Naive thymus-derived CD4-positive, alpha-beta T cell (primary cell): ENCODE measurements at regions not wholly inside any gene's neighbourhood (a gene's known extent, or its start where the extent isn't known, plus 50 kb on each side); places are given as distances from the start of the nearest gene placed in this dataset.

Experiments
- ATAC-seq: fragments of 150-1000 bp; cut with Tn5 transposase; 2 replicates; pipeline ENCODE4 v1.10.0; 2021; ENCODE audit warnings: mild to moderate bottlenecking, moderate library complexity
- CTCF ChIA-PET: fragments of 350-600 bp; sonication (Branson Sonifier 250); formaldehyde crosslinking; loops from one replicate; lab custom pipeline; 2021; ENCODE audit warnings: antibody characterized with exemption; lab: Charles Lee
- POLR2A ChIA-PET: fragments of 350-600 bp; sonication (Branson Sonifier 250); formaldehyde crosslinking; loops from one replicate; lab custom pipeline; 2021; ENCODE audit warnings: antibody characterized with exemption, inconsistent platforms; lab: Charles Lee
- DNase-seq, 9 donors: peaks; one replicate each; pipeline versions ENCODE4 v3.0.0 to v3.0.0-alpha.2; 2020 to 2022; ENCODE audit warnings: mixed read lengths in 1 of 9
- H3K27ac ChIP-seq: one replicate; pipeline ENCODE4 v1.7.0; 2013; ENCODE audit warnings: mild to moderate bottlenecking, low read depth, low read length, moderate library complexity
- H3K27me3 ChIP-seq, 2 donors: one replicate each; pipeline ENCODE4 v1.7.0; 2013; ENCODE audit warnings: low read length in 2 of 2, mild to moderate bottlenecking in 2 of 2, moderate library complexity in 2 of 2; ENCODE audit not compliant: control insufficient read depth in 2 of 2, insufficient read depth in 2 of 2
- H3K36me3 ChIP-seq, 3 experiments: 1 replicate in 2 of 3; 2 replicates in 1 of 3; pipeline ENCODE4 v1.7.0; 2013; ENCODE audit warnings: low read length in 3 of 3, mild to moderate bottlenecking in 3 of 3, moderate library complexity in 1 of 3; ENCODE audit not compliant: insufficient read depth in 3 of 3, control insufficient read depth in 2 of 3
- H3K4me1 ChIP-seq, 2 donors: one replicate each; pipeline ENCODE4 v1.7.0; 2013; ENCODE audit warnings: low read length in 2 of 2, mild to moderate bottlenecking in 2 of 2, moderate library complexity in 1 of 2; ENCODE audit not compliant: control insufficient read depth in 2 of 2, insufficient read depth in 2 of 2
- H3K4me3 ChIP-seq: 2 replicates; pipeline ENCODE4 v1.7.0; 2013; ENCODE audit warnings: mild to moderate bottlenecking, low read length
- H3K9me3 ChIP-seq, 3 experiments: 1 replicate in 2 of 3; 2 replicates in 1 of 3; pipeline ENCODE4 v1.7.0; 2013; ENCODE audit warnings: low read length in 3 of 3; ENCODE audit not compliant: control insufficient read depth in 2 of 3
- H3K27ac Mint-ChIP-seq, 9 donors: one replicate each; pipeline ENCODE4 v1.8.0; 2020 to 2022; ENCODE audit warnings: mixed read lengths in 9 of 9, mild to moderate bottlenecking in 8 of 9, moderate library complexity in 5 of 9, inconsistent platforms in 2 of 9
- H3K27me3 Mint-ChIP-seq, 5 donors: one replicate each; pipeline ENCODE4 v1.8.0; 2021 to 2022; ENCODE audit warnings: mixed read lengths in 5 of 5, mild to moderate bottlenecking in 1 of 5
- H3K36me3 Mint-ChIP-seq, 5 donors: one replicate each; pipeline ENCODE4 v1.8.0; 2020 to 2022; ENCODE audit warnings: mixed read lengths in 5 of 5, mild to moderate bottlenecking in 3 of 5, inconsistent platforms in 1 of 5
- H3K4me1 Mint-ChIP-seq, 7 donors: one replicate each; pipeline ENCODE4 v1.8.0; 2020 to 2022; ENCODE audit warnings: mixed read lengths in 7 of 7, mild to moderate bottlenecking in 3 of 7, inconsistent platforms in 1 of 7
- H3K4me3 Mint-ChIP-seq, 10 donors: one replicate each; pipeline ENCODE4 v1.8.0; 2020 to 2022; ENCODE audit warnings: mild to moderate bottlenecking in 10 of 10, mixed read lengths in 10 of 10, moderate library complexity in 6 of 10, inconsistent platforms in 2 of 10
- H3K9me3 Mint-ChIP-seq, 11 donors: one replicate each; pipeline ENCODE4 v1.8.0; 2020 to 2022; ENCODE audit warnings: mixed read lengths in 11 of 11, mild to moderate bottlenecking in 4 of 11, inconsistent platforms in 1 of 11, moderate library complexity in 1 of 11
- intact Hi-C, 2 donors: fragments of 100-400 bp; cut with micrococcal nuclease; formaldehyde crosslinking; loops; one replicate each; pipeline ENCODE4 v1.15.1; 2023

GRCh38 chr6:23964865-23965264 lies 161.2 kb upstream of the NRSN1 start:
- POLR2A ChIA-PET, result no interaction called here
- no peak overlapping the region for H3K4me3 ChIP-seq
- no peaks in the 10 kb centered on the region for H3K4me1 ChIP-seq
- CTCF ChIA-PET, result no interaction called here
- H3K4me3 Mint-ChIP-seq, result no peak overlapping the region
- no peak for ATAC-seq
- no peaks in the 10 kb centered on the region for H3K9me3 ChIP-seq
- H3K9me3 Mint-ChIP-seq, result peaks cover 0 to 9% (median 2%) of the 10 kb centered on the region in 11 donors
- H3K27me3 Mint-ChIP-seq, result peaks cover 0 to 15% (median 1%) of the 10 kb centered on the region in 5 donors
- H3K36me3 ChIP-seq, result no peaks in the 10 kb centered on the region
- intact Hi-C loops, result no loop called here
- H3K27ac Mint-ChIP-seq, result no peak overlapping the region
- no peaks in the 10 kb centered on the region for H3K27me3 ChIP-seq
- H3K4me1 Mint-ChIP-seq, result no peaks in the 10 kb centered on the region
- H3K27ac ChIP-seq, result no peak overlapping the region
- no peaks in the 10 kb centered on the region for H3K36me3 Mint-ChIP-seq
- no peak for DNase-seq

- H3K9me3 Mint-ChIP-seq, result peaks cover 0 to 11% (median 2%) of the 10 kb centered on the region in 11 donors
- DNase-seq (no peak), ATAC-seq (no peak)
- intact Hi-C loops, result no loop called here
- H3K36me3 Mint-ChIP-seq, result no peaks in the 10 kb centered on the region
- H3K27me3 ChIP-seq, result no peaks in the 10 kb centered on the region
- POLR2A ChIA-PET, result no interaction called here
- peaks cover 0 to 15% (median 3%) of the 10 kb centered on the region in 5 donors for H3K27me3 Mint-ChIP-seq
- CTCF ChIA-PET, result no interaction called here
- no peaks in the 10 kb centered on the region for H3K4me1 ChIP-seq
- no peak overlapping the region for H3K4me3 ChIP-seq
- no peak overlapping the region for H3K27ac ChIP-seq
- H3K36me3 ChIP-seq, result no peaks in the 10 kb centered on the region
- no peak overlapping the region for H3K4me3 Mint-ChIP-seq
- no peaks in the 10 kb centered on the region for H3K9me3 ChIP-seq
- no peaks in the 10 kb centered on the region for H3K4me1 Mint-ChIP-seq
- H3K27ac Mint-ChIP-seq, result no peak overlapping the region
Observed at GRCh38 chr6:23969344-23969743, 156.7 kb upstream of the NRSN1 start.

- Mint-ChIP-seq H3K27me3 (peaks cover 0 to 5% (median 0%) of the 10 kb centered on the region in 5 donors), H3K36me3 (no peaks in the 10 kb centered on the region), H3K27ac (no peak overlapping the region), H3K4me3 (no peak overlapping the region), H3K9me3 (peaks cover 0 to 6% (median 0%) of the 10 kb centered on the region in 11 donors), H3K4me1 (no peaks in the 10 kb centered on the region)
- POLR2A ChIA-PET, result no interaction called here
- no peaks in the 10 kb centered on the region for H3K27me3 ChIP-seq
- H3K27ac ChIP-seq, result no peak overlapping the region
- no peaks in the 10 kb centered on the region for H3K4me1 ChIP-seq
- intact Hi-C loops, result no loop called here
- DNase-seq (no peak), ATAC-seq (no peak)
- H3K4me3 ChIP-seq, result no peak overlapping the region
- H3K9me3 ChIP-seq, result no peaks in the 10 kb centered on the region
- no peaks in the 10 kb centered on the region for H3K36me3 ChIP-seq
- CTCF ChIA-PET, result no interaction called here
Observed at GRCh38 chr6:23977706-23978105, 148.3 kb upstream of the NRSN1 start.

DNA sequence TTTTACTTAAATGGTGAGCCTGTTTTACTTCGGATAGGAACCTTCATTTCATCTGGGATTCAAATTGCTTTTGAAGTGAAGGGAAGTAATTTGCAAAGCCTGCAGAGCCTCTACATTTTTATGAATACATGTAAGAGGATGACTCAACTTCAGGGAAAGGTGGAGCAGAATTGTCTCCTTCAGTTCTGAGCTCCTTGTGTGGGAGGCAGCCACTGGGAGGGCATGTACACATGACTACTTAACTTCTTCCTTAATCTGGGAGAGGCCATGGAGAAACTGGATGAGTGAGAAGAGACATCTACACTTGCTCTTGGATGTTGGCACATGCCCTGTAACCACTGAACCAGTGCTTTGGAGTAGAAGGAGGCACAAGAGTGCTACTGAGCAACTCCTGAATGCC lies 145.1 kb upstream of the NRSN1 start:
- Mint-ChIP-seq H3K9me3 (peaks cover 0 to 6% (median 0%) of the 10 kb centered on the region in 11 donors), H3K4me1 (no peaks in the 10 kb centered on the region), H3K4me3 (no peak overlapping the region), H3K27me3 (peaks cover 0 to 5% (median 0%) of the 10 kb centered on the region in 5 donors), H3K27ac (no peak overlapping the region), H3K36me3 (no peaks in the 10 kb centered on the region)
- Histone ChIP-seq H3K36me3 (no peaks in the 10 kb centered on the region), H3K27me3 (no peaks in the 10 kb centered on the region), H3K9me3 (no peaks in the 10 kb centered on the region), H3K4me3 (no peak overlapping the region), H3K4me1 (no peaks in the 10 kb centered on the region), H3K27ac (no peak overlapping the region)
- ChIA-PET CTCF (no interaction called here), POLR2A (no interaction called here)
- intact Hi-C loops, result no loop called here
- DNase-seq (no peak), ATAC-seq (no peak)

DNA sequence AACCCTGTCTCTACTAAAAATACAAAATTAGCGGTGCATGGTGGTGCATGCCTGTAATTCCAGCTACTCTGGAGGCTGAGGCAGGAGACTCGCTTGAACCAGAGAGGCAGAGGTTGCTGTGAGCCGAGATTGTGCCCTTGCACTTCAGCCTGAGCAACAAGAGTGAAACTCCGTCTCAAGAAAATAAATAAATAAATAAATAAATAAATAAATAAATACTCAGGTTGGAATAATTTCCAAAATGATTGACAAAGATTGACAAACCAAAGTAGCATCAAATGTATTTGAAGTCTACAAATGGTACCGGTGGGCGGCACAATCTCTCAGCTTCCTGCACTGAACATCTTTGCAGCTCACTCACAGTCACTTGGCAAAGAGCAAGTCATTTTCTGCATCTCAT lies 144.1 kb upstream of the NRSN1 start:
- Histone ChIP-seq H3K9me3 (no peaks in the 10 kb centered on the region), H3K27me3 (no peaks in the 10 kb centered on the region), H3K4me1 (no peaks in the 10 kb centered on the region), H3K4me3 (no peak overlapping the region), H3K36me3 (no peaks in the 10 kb centered on the region), H3K27ac (no peak overlapping the region)
- Mint-ChIP-seq H3K9me3 (peaks cover 0 to 6% (median 0%) of the 10 kb centered on the region in 11 donors), H3K4me3 (no peak overlapping the region), H3K27me3 (peaks cover 0 to 5% (median 0%) of the 10 kb centered on the region in 5 donors), H3K36me3 (no peaks in the 10 kb centered on the region), H3K27ac (no peak overlapping the region), H3K4me1 (no peaks in the 10 kb centered on the region)
- ATAC-seq (no peak), DNase-seq (no peak)
- ChIA-PET POLR2A (no interaction called here), CTCF (no interaction called here)
- intact Hi-C loops, result no loop called here

DNA sequence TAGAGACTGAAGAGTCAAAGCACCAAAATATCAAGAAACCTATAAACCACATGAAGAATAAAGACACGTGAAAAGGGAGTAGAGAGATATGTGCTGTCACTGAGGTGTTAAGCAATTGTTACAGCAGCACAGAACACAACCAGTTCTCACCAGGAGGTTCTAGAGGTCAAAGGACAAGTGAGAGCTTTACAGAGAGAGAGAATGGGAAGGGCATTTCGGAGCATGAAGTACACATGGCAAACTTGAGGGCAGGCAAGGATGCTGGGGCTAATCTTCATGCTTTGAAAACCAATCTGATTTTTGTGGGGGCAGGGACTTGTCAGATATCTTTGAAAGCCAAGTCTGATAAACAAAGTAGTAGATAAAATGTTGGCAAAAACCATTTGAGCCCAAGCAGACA lies 142.3 kb upstream of the NRSN1 start:
- DNase-seq, result no peak
- Histone ChIP-seq H3K4me3 (no peak overlapping the region), H3K27me3 (no peaks in the 10 kb centered on the region), H3K9me3 (no peaks in the 10 kb centered on the region), H3K4me1 (no peaks in the 10 kb centered on the region), H3K36me3 (no peaks in the 10 kb centered on the region), H3K27ac (no peak overlapping the region)
- Mint-ChIP-seq H3K27ac (no peak overlapping the region), H3K9me3 (peaks cover 0 to 6% (median 0%) of the 10 kb centered on the region in 11 donors), H3K36me3 (no peaks in the 10 kb centered on the region), H3K4me3 (no peak overlapping the region), H3K4me1 (no peaks in the 10 kb centered on the region), H3K27me3 (peaks cover 0 to 5% (median 0%) of the 10 kb centered on the region in 5 donors)
- POLR2A ChIA-PET, result no interaction called here
- CTCF ChIA-PET, result no interaction called here
- intact Hi-C loops, result no loop called here
- no peak for ATAC-seq

DNA sequence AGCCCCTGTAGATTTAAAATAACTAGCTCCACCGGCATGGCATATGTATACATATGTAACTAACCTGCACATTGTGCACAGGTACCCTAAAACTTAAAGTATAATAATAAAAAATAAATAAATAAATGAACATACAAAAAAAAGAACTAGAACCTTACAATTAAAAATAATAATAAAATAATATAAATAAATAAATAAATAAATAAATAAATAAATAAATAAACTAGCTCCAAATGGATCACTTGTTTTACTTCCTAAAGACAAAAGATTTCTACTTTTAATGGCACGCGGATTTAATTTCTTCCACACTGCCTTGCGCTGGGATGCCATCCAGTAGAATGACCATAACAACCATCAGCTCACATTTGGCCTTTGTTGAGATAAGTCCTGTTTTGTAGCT lies 141.0 kb upstream of the NRSN1 start:
- Mint-ChIP-seq H3K27me3 (no peaks in the 10 kb centered on the region), H3K9me3 (peaks cover 0 to 6% (median 0%) of the 10 kb centered on the region in 11 donors), H3K4me3 (no peak overlapping the region), H3K36me3 (no peaks in the 10 kb centered on the region), H3K27ac (no peak overlapping the region), H3K4me1 (no peaks in the 10 kb centered on the region)
- Histone ChIP-seq H3K36me3 (no peaks in the 10 kb centered on the region), H3K4me3 (no peak overlapping the region), H3K27me3 (no peaks in the 10 kb centered on the region), H3K9me3 (no peaks in the 10 kb centered on the region), H3K4me1 (no peaks in the 10 kb centered on the region), H3K27ac (no peak overlapping the region)
- POLR2A ChIA-PET, result no interaction called here
- ATAC-seq (no peak), DNase-seq (no peak)
- intact Hi-C loops, result no loop called here
- CTCF ChIA-PET, result no interaction called here
